ENCODE measurements at regions not wholly inside any gene's neighbourhood (a gene's known extent, or its start where the extent isn't known, plus 50 kb on each side); places are given as distances from the start of the nearest gene placed in this dataset.

GRCh38 chr5:1939256-1939655 lies 56.5 kb upstream of the IRX4 start:
- Histone ChIP-seq H3K27ac (ENCODE audit: low read length) (no peak overlapping the region), H3K9ac (ENCODE audit: low read length) (no peak overlapping the region), H3K36me3 (ENCODE audit: low read depth, low read length) (no peaks in the 10 kb centered on the region), H3K79me2 (ENCODE audit: low read length) (no peaks in the 10 kb centered on the region), H3K9me2 (replicated peaks; ENCODE audit: low read length) (no peaks in the 10 kb centered on the region), H3K27me3 (ENCODE audit: low read length) (peaks cover 14% of the 10 kb centered on the region), H3F3A (ENCODE audit: low read length, unreplicated experiment) (no peaks in the 10 kb centered on the region), H3K4me2 (ENCODE audit: low read length) (no peak overlapping the region), H3K4me1 (ENCODE audit: insufficient read depth, low read length) (peaks cover 17% of the 10 kb centered on the region), H2AFZ (ENCODE audit: low read length) (no peak overlapping the region), H3K9me3 (ENCODE audit: low read length) (no peaks in the 10 kb centered on the region), H3K4me3 (ENCODE audit: low read length) (no peak overlapping the region), H4K20me1 (ENCODE audit: low read length) (no peaks in the 10 kb centered on the region)
- no TSS peak for BruUV-seq (replicated peaks)
- intact Hi-C loops (cut with micrococcal nuclease), result no loop called here
- no peak for TF ChIP-seq CTCF (conservative IDR thresholded peaks at IDR 0.05; ENCODE audit: low read depth, low read length)
- DNase-seq (no peak), ATAC-seq (no peak)
- ChIA-PET CTCF (no interaction called here), POLR2A (ENCODE audit: unreplicated experiment) (no interaction called here)

- Histone ChIP-seq H2AFZ (ENCODE audit: low read length) (no peak overlapping the region), H3K79me2 (ENCODE audit: low read length) (no peaks in the 10 kb centered on the region), H3K36me3 (ENCODE audit: low read depth, low read length) (no peaks in the 10 kb centered on the region), H3K4me2 (ENCODE audit: low read length) (no peak overlapping the region), H3K9me3 (ENCODE audit: low read length) (no peaks in the 10 kb centered on the region), H3K27ac (ENCODE audit: low read length) (no peak overlapping the region), H3F3A (ENCODE audit: low read length, unreplicated experiment) (no peaks in the 10 kb centered on the region), H3K27me3 (ENCODE audit: low read length) (peaks cover 6% of the 10 kb centered on the region), H3K9me2 (replicated peaks; ENCODE audit: low read length) (no peaks in the 10 kb centered on the region), H3K9ac (ENCODE audit: low read length) (no peak overlapping the region), H3K4me3 (ENCODE audit: low read length) (no peak overlapping the region), H3K4me1 (ENCODE audit: insufficient read depth, low read length) (peaks cover 17% of the 10 kb centered on the region), H4K20me1 (ENCODE audit: low read length) (no peaks in the 10 kb centered on the region)
- ATAC-seq (no peak), DNase-seq (no peak)
- ChIA-PET CTCF (no interaction called here), POLR2A (ENCODE audit: unreplicated experiment) (no interaction called here)
- no peak for TF ChIP-seq EZH2 (IDR thresholded peaks at IDR 0.05; ENCODE audit: low read length, unreplicated experiment)
- TF ChIP-seq CTCF (conservative IDR thresholded peaks at IDR 0.05; ENCODE audit: low read depth, low read length), result no peak
- BruUV-seq (replicated peaks), result no TSS peak
- intact Hi-C loops (cut with micrococcal nuclease), result no loop called here
Measured at GRCh38 chr5:1938310-1939000, 55.7 kb upstream of the IRX4 start.

DNA sequence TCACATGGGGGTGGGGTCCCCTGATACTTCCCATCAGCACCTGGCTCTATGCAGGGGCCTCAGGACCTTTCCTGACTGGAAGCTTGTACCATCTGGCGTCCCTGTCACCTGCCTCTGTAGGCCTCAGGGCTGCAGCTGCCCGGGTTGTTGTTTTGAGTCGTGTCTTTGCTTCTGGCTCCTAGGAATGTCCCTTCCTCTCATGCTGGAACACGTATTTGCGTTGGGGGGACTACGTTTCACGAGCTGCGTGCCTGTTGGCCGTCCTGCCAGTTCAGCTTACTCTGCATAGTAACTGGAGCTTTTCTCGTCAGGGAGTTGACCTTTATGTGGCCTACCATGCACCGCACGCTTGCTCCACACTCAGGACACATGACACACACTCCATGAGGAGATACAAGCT lies 54.9 kb upstream of the IRX4 start:
- DNase-seq (no peak), ATAC-seq (no peak)
- no peaks in the 10 kb centered on the region for H3K79me2 ChIP-seq (ENCODE audit: low read length)
- H3K9me2 ChIP-seq (replicated peaks; ENCODE audit: low read length), result no peaks in the 10 kb centered on the region
- POLR2A ChIA-PET (ENCODE audit: unreplicated experiment), result no interaction called here
- CTCF ChIA-PET, result no interaction called here
- H3F3A ChIP-seq (ENCODE audit: low read length, unreplicated experiment), result no peaks in the 10 kb centered on the region
- no peak for TF ChIP-seq EZH2 (IDR thresholded peaks at IDR 0.05; ENCODE audit: low read length, unreplicated experiment)
- TF ChIP-seq CTCF (conservative IDR thresholded peaks at IDR 0.05; ENCODE audit: low read depth, low read length), result no peak
- TF ChIP-seq EZH2phosphoT487 (IDR thresholded peaks at IDR 0.05; ENCODE audit: borderline replicate concordance, low read length), result no peak
- H3K4me3 ChIP-seq (ENCODE audit: low read length), result no peak overlapping the region
- H3K9ac ChIP-seq (ENCODE audit: low read length), result no peak overlapping the region
- H3K36me3 ChIP-seq (ENCODE audit: low read depth, low read length), result no peaks in the 10 kb centered on the region
- no peak overlapping the region for H3K27ac ChIP-seq (ENCODE audit: low read length)
- no peak overlapping the region for H3K4me2 ChIP-seq (ENCODE audit: low read length)
- H2AFZ ChIP-seq (ENCODE audit: low read length), result no peak overlapping the region
- intact Hi-C loops (cut with micrococcal nuclease), result no loop called here
- BruUV-seq (replicated peaks), result no TSS peak
- peaks cover 17% of the 10 kb centered on the region for H3K4me1 ChIP-seq (ENCODE audit: insufficient read depth, low read length)
- 0 out of 2 replicates have a peak, but pooled peaks cover 1% of the 10 kb centered on the region for H3K27me3 ChIP-seq (ENCODE audit: low read length)
- H3K9me3 ChIP-seq (ENCODE audit: low read length), result no peaks in the 10 kb centered on the region
- no peaks in the 10 kb centered on the region for H4K20me1 ChIP-seq (ENCODE audit: low read length)
